CD4-positive, alpha-beta T cell treated with Interleukin-15 for 4 hours (primary cell): ENCODE measurements at regions not wholly inside any gene's neighbourhood (a gene's known extent, or its start where the extent isn't known, plus 50 kb on each side); places are given as distances from the start of the nearest gene placed in this dataset.

Experiments used
- DNase-seq: peaks from one replicate; pipeline ENCODE4 v3.0.0-alpha.2; 2020; ENCODE audit warnings: low spot score

DNA sequence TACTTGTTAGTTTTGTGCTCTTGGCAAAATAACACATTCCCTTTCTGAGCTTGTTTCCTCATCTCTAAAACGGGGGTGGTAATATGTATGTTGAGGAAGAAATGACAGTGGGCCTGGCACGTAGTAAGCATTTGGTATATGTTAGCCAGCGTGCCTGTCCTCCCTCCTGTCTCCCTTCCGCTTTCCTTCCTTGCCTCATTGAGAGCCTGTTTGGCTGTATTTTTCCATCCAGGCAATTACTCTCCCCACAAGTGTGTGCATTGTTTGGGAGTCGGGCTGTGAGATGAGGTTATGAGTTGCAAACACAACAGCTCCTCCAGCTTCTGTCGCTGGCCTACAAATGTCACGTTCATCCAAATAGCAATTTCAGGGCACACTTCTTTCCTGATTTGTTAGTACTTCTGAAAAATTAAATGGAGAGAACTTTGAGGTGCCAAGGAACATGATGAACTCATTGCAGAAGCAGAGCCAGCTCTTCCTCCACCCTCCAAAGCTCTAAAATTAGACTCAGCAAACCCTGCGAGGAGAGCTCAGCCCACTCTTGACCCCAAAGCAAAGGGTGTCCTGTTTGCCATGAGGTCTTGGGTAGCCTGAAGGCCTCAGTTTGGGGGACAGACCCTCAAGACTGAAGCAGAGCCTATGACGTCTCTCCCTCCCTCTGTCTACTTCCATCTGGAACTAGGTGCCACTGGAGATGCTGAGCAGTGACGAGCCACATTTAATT, 50.7 kb upstream of the TOX2 start:
- DNase-seq: no peak

DNA sequence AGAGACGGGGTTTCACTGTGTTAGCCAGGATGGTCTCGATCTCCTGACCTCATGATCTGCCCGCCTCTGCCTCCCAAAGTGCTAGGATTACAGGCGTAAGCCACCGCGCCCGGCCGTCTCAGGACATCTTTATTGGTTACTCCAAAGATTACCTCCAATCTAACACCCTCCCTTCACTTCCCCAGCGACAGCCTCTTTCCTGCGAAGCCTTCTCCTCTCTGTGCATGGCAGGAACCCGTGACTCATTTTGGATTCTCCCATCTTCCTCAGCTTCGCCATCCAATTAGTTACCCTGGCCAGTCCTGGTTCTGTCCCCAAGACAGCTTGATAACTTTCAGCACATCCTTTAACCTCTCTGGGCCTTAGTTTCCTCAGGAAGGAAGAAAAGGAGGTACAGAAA, 51.3 kb upstream of the TOX2 start:
- DNase-seq: no peak

DNA sequence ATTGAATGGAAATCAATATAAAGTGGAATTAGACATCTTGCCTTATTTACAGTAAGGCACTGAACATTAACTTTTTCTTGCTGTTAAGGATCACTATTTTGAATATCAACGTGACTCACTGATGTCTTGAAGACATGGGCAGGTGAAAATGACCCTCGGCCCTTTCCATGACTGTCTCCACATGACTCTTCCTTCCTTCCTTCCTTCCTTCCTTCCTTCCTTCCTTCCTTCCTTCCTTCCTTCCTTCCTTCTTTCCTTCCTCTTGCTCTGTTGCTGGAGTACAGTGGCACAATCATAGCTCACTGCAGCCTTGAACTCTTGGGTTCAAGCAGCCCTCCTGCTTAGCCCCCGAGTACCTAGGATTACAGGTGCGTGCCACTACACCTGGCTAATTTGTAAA, 52.2 kb upstream of the TOX2 start:
- no peak for DNase-seq

GRCh38 chr20:43859994-43860393, 54.7 kb upstream of the TOX2 start:
- DNase-seq: no peak

- no peak for DNase-seq
Measured at GRCh38 chr20:43857932-43858331, 56.7 kb upstream of the TOX2 start.

DNA sequence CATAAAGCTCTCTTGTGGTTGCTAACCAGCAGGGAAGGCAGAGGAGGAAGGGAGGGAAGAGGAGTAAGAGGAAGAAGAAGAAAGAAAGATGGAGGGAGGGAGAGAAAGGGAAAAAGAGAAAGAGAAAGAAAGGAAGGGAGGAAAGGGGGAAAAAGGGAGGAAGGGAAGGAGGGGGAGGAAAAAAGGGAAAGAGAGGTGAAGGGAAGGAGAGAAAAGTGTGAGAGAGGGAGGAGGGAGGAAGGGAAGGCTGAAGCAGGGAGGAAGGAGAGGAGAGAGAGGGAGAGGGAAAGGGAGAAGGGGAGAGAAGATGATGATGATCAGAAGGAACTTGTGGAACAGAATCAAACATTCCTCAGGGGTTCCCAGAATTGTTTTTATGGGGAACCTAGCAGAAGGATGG, 57.5 kb upstream of the TOX2 start:
- no peak for DNase-seq

- no peak for DNase-seq
Measured at GRCh38 chr20:43855803-43856202, 58.8 kb upstream of the TOX2 start.

- DNase-seq: no peak
Measured at GRCh38 chr20:43853918-43854317, 60.7 kb upstream of the TOX2 start.

DNA sequence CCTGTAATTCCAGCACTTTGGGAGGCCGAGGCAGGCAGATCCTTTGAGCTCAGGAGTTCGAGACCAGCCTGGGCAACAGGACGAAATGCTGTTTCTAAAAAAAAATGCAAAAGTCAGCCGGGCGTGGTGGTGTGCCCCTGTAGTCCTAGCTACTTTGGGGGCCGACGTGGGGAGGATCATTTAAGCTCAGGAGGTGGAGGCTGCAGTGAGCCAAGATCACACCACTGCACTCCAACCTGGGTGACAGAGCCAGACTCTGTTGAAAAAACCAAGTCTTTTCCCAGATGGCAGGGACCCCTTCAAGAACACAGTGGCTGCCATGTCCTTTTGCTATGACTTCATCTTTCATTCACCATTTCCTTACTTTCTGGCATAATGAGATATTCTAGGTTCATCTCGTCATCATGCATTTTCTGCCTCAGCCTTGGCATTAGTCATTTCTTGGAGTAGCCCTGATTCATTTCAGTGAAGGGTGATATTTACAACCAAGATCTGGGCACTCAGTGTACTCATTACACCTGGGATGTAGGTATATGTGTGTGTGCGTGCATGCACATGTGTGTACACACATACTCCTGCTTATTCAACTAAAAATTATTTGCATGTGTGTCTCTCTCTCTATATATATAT, 61.4 kb upstream of the TOX2 start:
- no peak for DNase-seq

- no peak for DNase-seq
Measured at GRCh38 chr20:43849496-43850186, 65.0 kb upstream of the TOX2 start.

DNA sequence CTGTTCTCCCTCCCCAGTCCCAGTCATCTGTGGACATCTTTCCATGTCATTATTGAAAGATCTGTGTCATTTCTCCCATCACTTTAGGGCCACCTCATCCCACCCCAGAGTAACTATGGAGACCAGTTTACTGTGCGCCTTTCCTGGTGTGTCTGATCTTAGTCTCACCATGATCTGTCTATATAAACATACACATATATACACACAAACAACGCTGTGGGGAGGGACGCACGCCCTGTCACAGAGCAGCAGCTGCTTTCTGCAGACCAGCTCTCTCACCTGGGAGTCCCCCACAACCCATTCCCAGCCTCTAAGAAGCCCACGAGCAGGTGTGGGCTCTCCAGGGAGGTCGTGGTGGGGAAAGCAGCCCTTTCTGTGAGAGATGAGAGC, 68.1 kb upstream of the TOX2 start:
- no peak for DNase-seq

- no peak for DNase-seq
Measured at GRCh38 chr20:43844778-43845614, 69.7 kb upstream of the TOX2 start.

GRCh38 chr20:43843965-43844660, 70.5 kb upstream of the TOX2 start:
- DNase-seq: no peak

- no peak for DNase-seq
Measured at GRCh38 chr20:43843096-43843964, 71.3 kb upstream of the TOX2 start.

DNA sequence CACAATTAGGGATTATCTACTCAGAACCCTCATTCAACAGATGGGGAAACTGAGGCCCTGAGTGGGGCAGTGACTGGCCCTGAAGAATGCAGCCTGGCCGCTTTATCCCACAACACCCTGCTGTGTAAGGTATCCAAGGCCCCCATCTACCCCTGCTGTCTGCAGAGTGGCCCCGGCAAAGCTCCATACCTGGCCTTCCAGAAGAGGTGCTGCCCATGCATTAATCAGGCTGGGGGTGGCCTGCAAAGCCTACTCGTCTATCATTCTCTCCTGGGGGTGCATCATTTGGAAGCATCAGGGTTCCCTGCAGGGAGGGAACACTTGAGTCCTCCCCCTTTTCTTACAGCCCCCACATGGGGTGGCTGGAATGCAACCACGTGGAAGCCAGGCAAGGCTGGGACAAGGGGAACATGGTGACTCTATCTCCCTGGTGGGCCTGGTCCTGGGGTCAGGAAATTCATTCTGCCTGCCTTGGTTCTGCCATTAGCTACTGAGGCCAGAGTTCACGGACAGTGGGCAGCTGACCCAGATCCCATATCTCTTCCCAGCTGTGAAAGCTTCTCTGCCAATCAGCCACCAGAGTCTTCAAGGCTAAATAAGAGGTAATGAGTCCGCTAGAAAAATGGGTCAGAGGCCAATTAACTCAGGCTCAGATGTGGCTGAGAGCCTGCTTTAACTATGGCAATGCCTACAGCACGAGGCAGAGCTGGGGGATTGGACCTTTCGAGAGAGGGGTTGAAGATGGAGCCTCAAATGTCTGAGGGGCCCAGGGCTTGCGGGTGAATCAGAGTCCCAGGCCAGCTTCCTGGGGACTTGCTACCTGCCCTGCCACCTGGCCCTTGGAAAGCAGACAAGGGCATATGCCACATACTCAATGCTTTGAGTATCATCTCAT, 72.3 kb upstream of the TOX2 start:
- no peak for DNase-seq

GRCh38 chr20:43840382-43841070, 74.1 kb upstream of the TOX2 start:
- DNase-seq: peak; percentile 25

DNA sequence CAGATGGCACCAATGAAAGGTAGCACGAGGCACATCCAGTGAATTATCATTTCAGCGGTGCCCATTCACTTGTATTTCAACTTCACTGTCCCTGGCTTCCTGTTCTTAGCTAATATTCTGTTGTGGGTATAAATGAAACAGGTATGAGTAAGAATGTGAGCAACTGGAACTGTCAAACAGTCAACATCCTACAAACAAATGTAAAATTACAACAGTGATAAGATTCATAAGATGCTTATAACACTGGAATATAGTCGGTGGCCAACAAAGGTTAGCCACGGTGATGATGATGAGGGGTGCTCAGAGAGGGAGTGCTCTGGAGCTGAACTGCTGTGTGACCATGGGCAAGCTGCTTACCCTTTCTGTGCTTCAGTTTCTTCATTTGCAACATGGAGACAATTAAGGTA, 74.9 kb upstream of the TOX2 start:
- no peak for DNase-seq

GRCh38 chr20:43838703-43839060, 76.0 kb upstream of the TOX2 start:
- no peak for DNase-seq
